Karpas-422 (cell line): ENCODE measurements at regions not wholly inside any gene's neighbourhood (a gene's known extent, or its start where the extent isn't known, plus 50 kb on each side); places are given as distances from the start of the nearest gene placed in this dataset.

Experiments
- DNase-seq: peaks from one replicate; pipeline ENCODE4 v3.0.0-alpha.2; 2015
- H2AFZ ChIP-seq: fragments of 200-600 bp; sonication (generic); 2 replicates; pipeline ENCODE4 v1.6.1; 2014; ENCODE audit warnings: antibody characterized with exemption, low read length, mixed read lengths
- H3K27ac ChIP-seq: fragments of 200-600 bp; sonication (generic); 2 replicates; pipeline ENCODE4 v1.5.1; 2014; ENCODE audit warnings: mild to moderate bottlenecking, low read length, moderate library complexity
- H3K27me3 ChIP-seq: fragments of 200-600 bp; sonication (generic); 2 replicates; pipeline ENCODE4 v1.6.1; 2014; ENCODE audit warnings: low read length, mixed read lengths
- H3K36me3 ChIP-seq: fragments of 200-600 bp; sonication (generic); 2 replicates; pipeline ENCODE4 v1.6.1; 2014; ENCODE audit warnings: low read length, mixed read lengths; ENCODE audit not compliant: insufficient read depth
- H3K4me1 ChIP-seq: fragments of 200-600 bp; sonication (generic); 2 replicates; pipeline ENCODE4 v1.6.1; 2014; ENCODE audit warnings: mild to moderate bottlenecking, low read length, mixed read lengths
- H3K4me2 ChIP-seq: fragments of 200-600 bp; sonication (generic); 2 replicates; pipeline ENCODE4 v1.6.1; 2014; ENCODE audit warnings: low read length, low read depth, mild to moderate bottlenecking; ENCODE audit not compliant: poor library complexity, severe bottlenecking
- H3K4me3 ChIP-seq: fragments of 200-600 bp; sonication (generic); 2 replicates; pipeline ENCODE4 v1.5.1; 2014; ENCODE audit warnings: mild to moderate bottlenecking, antibody characterized with exemption, low read length, mixed read lengths
- H3K79me2 ChIP-seq: fragments of 200-600 bp; sonication (generic); 2 replicates; pipeline ENCODE4 v1.6.1; 2014; ENCODE audit warnings: mild to moderate bottlenecking, low read length, mixed read lengths
- H3K9ac ChIP-seq: fragments of 200-600 bp; sonication (generic); 2 replicates; pipeline ENCODE4 v1.6.0; 2014; ENCODE audit warnings: low read length
- H3K9me2 ChIP-seq: fragments of 200-600 bp; sonication (generic), shearing (Covaris generic); replicated peaks from 2 replicates; pipeline ENCODE4 v1.6.0; 2014; ENCODE audit warnings: mild to moderate bottlenecking, low read length, moderate library complexity; ENCODE audit not compliant: insufficient read depth
- H3K9me3 ChIP-seq: fragments of 300-700, 200-600 bp; sonication (generic); 2 replicates; pipeline ENCODE4 v1.6.1; 2014; ENCODE audit warnings: low read length, mixed read lengths
- H4K20me1 ChIP-seq: fragments of 200-600 bp; sonication (generic); 2 replicates; pipeline ENCODE4 v1.6.1; 2014; ENCODE audit warnings: mild to moderate bottlenecking, antibody characterized with exemption, low read length, low read depth; ENCODE audit not compliant: insufficient read depth

GRCh38 chr14:86027990-86028389 lies 498.0 kb downstream of the FLRT2 start:
- Histone ChIP-seq H3K4me1 (no peaks in the 10 kb centered on the region), H3K27ac (no peak overlapping the region), H3K9me2 (no peaks in the 10 kb centered on the region; the same call in 1 of the 2 replicates), H2AFZ (no peak overlapping the region), H3K79me2 (no peaks in the 10 kb centered on the region), H3K9ac (no peak overlapping the region), H3K4me2 (no peak overlapping the region), H3K36me3 (no peaks in the 10 kb centered on the region), H3K9me3 (peaks cover 10% of the 10 kb centered on the region; the same call in 1 of the 2 replicates), H4K20me1 (no peaks in the 10 kb centered on the region), H3K27me3 (no peaks in the 10 kb centered on the region), H3K4me3 (no peak overlapping the region)
- DNase-seq, result no peak

- DNase-seq, result no peak
- H3K4me1 ChIP-seq, result no peaks in the 10 kb centered on the region
- H3K4me2 ChIP-seq, result no peak overlapping the region
- H3K36me3 ChIP-seq, result no peaks in the 10 kb centered on the region
- peaks cover 10% of the 10 kb centered on the region; the same call in 1 of the 2 replicates for H3K9me3 ChIP-seq
- no peaks in the 10 kb centered on the region for H4K20me1 ChIP-seq
- H3K27me3 ChIP-seq, result no peaks in the 10 kb centered on the region
- no peak overlapping the region for H3K4me3 ChIP-seq
- no peaks in the 10 kb centered on the region; the same call in 1 of the 2 replicates for H3K9me2 ChIP-seq
- no peak overlapping the region for H3K27ac ChIP-seq
- H3K9ac ChIP-seq, result no peak overlapping the region
- no peak overlapping the region for H2AFZ ChIP-seq
- H3K79me2 ChIP-seq, result no peaks in the 10 kb centered on the region
Measured at GRCh38 chr14:86027144-86027543, 497.2 kb downstream of the FLRT2 start.

DNA sequence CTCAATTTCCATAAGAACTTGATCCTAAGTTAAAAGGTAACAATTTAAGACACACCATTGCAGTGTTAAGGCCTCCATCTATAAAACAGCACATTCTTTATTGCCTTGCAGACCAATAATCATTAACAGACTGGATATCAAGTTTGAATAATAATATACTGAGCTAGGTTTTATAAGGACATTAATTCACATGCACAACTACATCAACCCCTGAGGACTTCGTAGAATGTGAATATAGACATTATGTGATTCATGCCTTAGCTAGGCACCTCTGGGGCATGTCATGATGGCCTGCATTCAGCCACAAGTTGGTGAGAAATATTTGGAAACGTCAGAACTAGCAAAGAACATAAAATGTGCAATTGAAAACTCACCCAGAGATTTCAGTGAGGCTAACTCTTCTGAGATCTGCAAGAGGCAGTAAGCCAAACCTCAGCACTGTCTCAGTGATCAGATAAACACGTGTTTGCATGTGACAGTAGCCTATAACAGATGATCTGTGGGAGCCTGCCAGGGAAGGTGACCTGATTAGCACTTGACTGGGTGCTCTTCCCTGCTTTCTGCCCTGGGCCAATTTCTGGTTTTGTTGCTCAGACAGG lies 492.2 kb downstream of the FLRT2 start:
- Histone ChIP-seq H3K4me3 (no peak overlapping the region), H3K9me3 (0 out of 2 replicates have a peak, but pooled peaks cover 3% of the 10 kb centered on the region)

GRCh38 chr14:86020841-86021240 lies 490.9 kb downstream of the FLRT2 start:
- H3K4me3 ChIP-seq, result no peak overlapping the region
- H3K4me2 ChIP-seq, result no peak overlapping the region
- no peak overlapping the region for H3K9ac ChIP-seq
- no peaks in the 10 kb centered on the region for H4K20me1 ChIP-seq
- H3K9me2 ChIP-seq, result no peaks in the 10 kb centered on the region
- DNase-seq, result no peak
- H3K27ac ChIP-seq, result no peak overlapping the region
- no peaks in the 10 kb centered on the region for H3K79me2 ChIP-seq
- no peaks in the 10 kb centered on the region for H3K4me1 ChIP-seq
- 0 out of 2 replicates have a peak, but pooled peaks cover 3% of the 10 kb centered on the region for H3K9me3 ChIP-seq
- H3K36me3 ChIP-seq, result no peaks in the 10 kb centered on the region
- no peak overlapping the region for H2AFZ ChIP-seq
- H3K27me3 ChIP-seq, result no peaks in the 10 kb centered on the region

More for the DNA sequence above, 492.2 kb downstream of the FLRT2 start:
- no peak overlapping the region for H3K9ac ChIP-seq
- H3K27ac ChIP-seq, result no peak overlapping the region
- no peaks in the 10 kb centered on the region; the same call in 1 of the 2 replicates for H3K9me2 ChIP-seq
- H2AFZ ChIP-seq, result no peak overlapping the region
- H3K27me3 ChIP-seq, result no peaks in the 10 kb centered on the region
- no peaks in the 10 kb centered on the region for H3K79me2 ChIP-seq
- H4K20me1 ChIP-seq, result no peaks in the 10 kb centered on the region
- H3K36me3 ChIP-seq, result no peaks in the 10 kb centered on the region
- no peak overlapping the region for H3K4me2 ChIP-seq
- no peaks in the 10 kb centered on the region for H3K4me1 ChIP-seq
- DNase-seq, result no peak

- Histone ChIP-seq H3K36me3 (no peaks in the 10 kb centered on the region), H3K9me2 (no peaks in the 10 kb centered on the region), H3K4me2 (no peak overlapping the region), H3K4me1 (no peaks in the 10 kb centered on the region), H3K9ac (no peak overlapping the region), H3K79me2 (no peaks in the 10 kb centered on the region), H3K27ac (no peak overlapping the region), H4K20me1 (no peaks in the 10 kb centered on the region), H3K9me3 (no peaks in the 10 kb centered on the region), H3K27me3 (no peaks in the 10 kb centered on the region), H2AFZ (no peak overlapping the region), H3K4me3 (no peak overlapping the region)
- no peak for DNase-seq
Measured at GRCh38 chr14:86015941-86016340, 486.0 kb downstream of the FLRT2 start.

- Histone ChIP-seq H3K9me3 (no peaks in the 10 kb centered on the region), H2AFZ (no peak overlapping the region), H3K79me2 (no peaks in the 10 kb centered on the region), H3K27ac (no peak overlapping the region), H3K27me3 (no peaks in the 10 kb centered on the region), H3K9me2 (no peaks in the 10 kb centered on the region), H4K20me1 (no peaks in the 10 kb centered on the region), H3K4me3 (no peak overlapping the region), H3K9ac (no peak overlapping the region), H3K36me3 (no peaks in the 10 kb centered on the region), H3K4me1 (no peaks in the 10 kb centered on the region), H3K4me2 (no peak overlapping the region)
- no peak for DNase-seq
Measured at GRCh38 chr14:86015511-86015910, 485.6 kb downstream of the FLRT2 start.

- no peaks in the 10 kb centered on the region for H3K4me1 ChIP-seq
- H3K9me2 ChIP-seq, result no peaks in the 10 kb centered on the region
- no peak overlapping the region for H3K4me2 ChIP-seq
- no peaks in the 10 kb centered on the region for H3K27me3 ChIP-seq
- H3K27ac ChIP-seq, result no peak overlapping the region
- H3K79me2 ChIP-seq, result no peaks in the 10 kb centered on the region
- H3K4me3 ChIP-seq, result no peak overlapping the region
- H2AFZ ChIP-seq, result no peak overlapping the region
- H3K9ac ChIP-seq, result no peak overlapping the region
- no peaks in the 10 kb centered on the region for H4K20me1 ChIP-seq
- no peak for DNase-seq
- H3K36me3 ChIP-seq, result no peaks in the 10 kb centered on the region
- no peaks in the 10 kb centered on the region for H3K9me3 ChIP-seq
Measured at GRCh38 chr14:86013641-86014040, 483.7 kb downstream of the FLRT2 start.

GRCh38 chr14:86012461-86012860 lies 482.5 kb downstream of the FLRT2 start:
- Histone ChIP-seq H3K27ac (no peak overlapping the region), H3K9me3 (no peaks in the 10 kb centered on the region), H3K9ac (no peak overlapping the region), H3K27me3 (no peaks in the 10 kb centered on the region), H4K20me1 (no peaks in the 10 kb centered on the region), H3K4me3 (no peak overlapping the region), H3K36me3 (no peaks in the 10 kb centered on the region), H2AFZ (no peak overlapping the region), H3K79me2 (no peaks in the 10 kb centered on the region), H3K9me2 (no peaks in the 10 kb centered on the region), H3K4me2 (no peak overlapping the region), H3K4me1 (no peaks in the 10 kb centered on the region)
- DNase-seq, result no peak
